ENCODE measurements at regions not wholly inside any gene's neighbourhood (a gene's known extent, or its start where the extent isn't known, plus 50 kb on each side); places are given as distances from the start of the nearest gene placed in this dataset.
"Not testable (repeated sequence)": the region's sequence is repeated elsewhere in the genome, so short reads cannot be mapped to it uniquely, and the experiment has no call there.

DNA sequence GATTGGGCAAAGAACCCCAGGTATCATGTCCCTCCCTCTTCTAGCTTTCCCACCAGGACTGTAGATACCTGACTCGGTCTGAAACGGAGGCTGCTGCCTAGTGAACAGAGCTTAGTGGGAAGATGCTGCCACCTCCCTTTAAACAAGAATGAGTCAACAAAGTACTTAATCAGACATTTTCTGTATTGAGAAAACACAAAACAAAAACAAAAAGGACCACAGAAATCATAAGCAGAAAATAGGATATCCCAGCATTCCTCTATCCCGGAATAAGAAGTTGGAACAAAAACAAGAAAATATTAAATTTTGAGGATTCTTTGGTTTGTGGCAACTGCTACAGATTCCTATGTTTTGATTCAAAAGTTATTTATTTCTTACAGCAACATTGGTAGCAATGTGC lies 51.7 kb upstream of the COL8A1 start:
- no peak for DNase-seq

DNA sequence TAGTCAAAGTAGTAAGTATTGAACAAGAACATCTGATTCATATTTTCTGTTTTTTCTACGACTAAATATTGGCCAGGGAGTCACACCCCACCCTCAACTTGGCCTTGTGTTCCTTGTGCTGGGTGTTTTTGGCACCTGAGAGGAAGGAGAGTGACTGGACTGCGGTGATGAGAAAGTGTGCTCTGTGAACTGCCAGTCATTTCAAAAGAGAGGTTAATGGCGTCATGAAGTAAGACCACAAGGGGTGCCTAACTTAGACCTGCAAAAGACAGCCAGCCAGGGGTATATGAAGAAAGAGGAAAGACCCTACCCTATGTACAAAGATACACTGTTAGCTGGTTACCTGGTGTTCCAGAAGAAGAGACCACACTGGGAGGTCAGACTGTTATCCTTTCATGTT lies 58.4 kb upstream of the COL8A1 start:
- DNase-seq = no peak

DNA sequence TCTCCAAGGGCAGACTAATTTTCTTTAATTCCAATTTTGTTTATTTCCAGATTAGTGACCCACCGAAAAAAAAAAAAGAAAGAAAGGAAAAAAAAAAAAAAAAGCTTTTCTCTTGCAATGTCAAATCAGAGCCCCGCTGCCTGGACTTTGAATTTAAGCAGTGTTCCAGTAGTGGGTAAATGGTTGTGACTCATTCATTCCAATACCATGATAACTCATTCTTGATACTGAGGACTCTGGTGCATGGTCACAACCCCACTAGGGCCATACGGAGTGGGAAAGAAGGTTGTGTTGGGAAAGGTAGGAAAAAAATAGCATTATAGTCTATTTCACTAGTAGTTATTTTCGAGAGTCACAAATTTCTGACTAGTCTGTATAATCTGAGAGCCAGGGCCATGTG lies 59.1 kb upstream of the COL8A1 start:
- DNase-seq = no peak

DNA sequence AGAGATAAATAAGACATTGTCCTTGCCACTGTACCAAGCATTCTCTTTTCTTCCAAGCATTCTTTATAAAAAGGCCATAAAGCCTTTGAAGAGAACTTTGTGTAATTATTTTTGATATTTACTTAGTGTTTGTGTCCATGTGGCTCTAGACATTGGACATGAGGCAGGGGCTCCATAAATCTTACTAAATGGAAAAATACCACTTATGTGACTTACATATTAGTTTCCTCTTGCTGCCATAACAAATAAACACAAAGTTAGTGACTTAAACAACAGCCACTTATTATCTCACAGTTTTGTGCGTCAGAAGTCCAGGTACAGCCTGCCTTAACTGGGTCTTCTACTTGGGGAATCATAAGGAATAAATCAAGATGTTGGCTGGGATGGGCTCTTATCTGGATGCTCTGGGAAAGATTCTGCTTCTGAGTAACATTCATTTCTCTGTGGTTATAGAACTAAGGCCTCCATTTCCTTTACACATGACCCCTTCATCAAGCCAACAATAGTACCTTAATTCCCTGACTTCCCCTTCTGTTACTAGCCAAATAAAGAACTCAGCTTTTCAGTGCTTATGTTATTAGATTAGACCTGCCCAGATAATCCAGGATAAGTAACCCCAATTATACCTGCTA lies 59.9 kb upstream of the COL8A1 start:
- DNase-seq = no peak

DNA sequence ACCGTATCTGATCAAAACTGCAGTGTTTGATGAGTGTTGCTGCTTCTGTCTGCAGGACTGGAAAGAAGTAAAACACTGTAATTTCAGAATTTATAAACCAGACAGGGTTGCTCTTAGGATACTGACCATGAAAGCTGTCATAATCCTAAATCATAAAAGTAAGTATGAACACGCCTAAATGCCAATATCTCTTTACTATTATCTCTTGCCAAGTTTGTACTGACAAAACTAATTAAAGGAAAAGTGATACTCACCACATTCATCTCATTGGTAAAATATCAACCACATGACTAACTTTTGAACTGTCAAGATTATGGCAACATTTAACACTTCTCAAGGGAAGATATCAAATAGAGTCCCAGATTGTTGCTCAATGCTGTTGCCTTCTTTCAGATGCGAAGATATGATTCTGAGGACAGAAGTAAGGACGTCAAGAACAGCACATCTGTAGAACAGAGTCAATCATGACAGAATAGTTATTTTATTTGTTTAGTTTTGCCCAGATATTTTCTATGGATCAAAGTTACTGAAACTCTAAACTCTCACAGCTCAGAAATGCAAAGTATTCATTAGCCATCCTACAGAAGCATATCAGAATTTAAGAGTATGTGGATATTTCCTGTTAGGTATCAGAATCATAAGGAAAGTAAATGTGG lies 61.4 kb upstream of the COL8A1 start:
- no peak for DNase-seq

DNA sequence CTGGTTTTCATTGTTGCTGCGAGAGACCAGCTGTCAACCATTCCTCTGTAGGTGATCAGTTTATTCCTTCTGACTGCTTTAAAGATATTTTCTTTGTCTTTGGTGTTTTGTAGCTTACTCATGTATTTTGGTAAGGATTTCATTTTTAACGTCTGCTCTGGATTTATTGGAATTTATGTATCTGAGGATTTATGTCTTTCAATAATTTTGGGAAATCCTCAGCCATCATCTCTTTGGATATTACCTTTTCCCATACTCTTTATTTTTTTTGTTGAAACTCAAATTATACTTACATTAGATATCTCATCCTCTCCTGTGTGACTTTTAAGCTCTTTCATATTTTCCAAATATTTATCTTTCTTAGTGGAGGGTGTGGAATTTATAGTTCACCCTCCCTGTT lies 62.7 kb upstream of the COL8A1 start:
- DNase-seq = no peak

DNA sequence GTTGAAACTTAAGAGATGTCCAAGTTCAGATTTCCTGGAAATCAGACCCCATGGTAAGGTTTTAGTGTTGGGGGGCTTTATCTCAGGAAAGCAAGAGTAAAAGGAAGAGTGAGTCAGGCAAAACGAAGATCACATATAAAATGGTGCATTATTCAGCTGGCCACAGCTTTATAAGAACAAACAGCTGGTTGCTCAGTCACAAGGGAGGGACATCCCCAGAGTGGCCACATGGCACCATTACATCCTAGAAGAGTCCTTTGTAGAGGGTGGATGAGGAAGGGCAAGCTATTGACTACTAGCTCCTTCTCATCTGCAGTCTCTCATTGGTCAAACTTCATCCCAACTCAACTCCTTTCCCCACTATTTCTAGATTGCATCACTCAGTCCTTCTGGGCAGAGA lies 68.3 kb upstream of the COL8A1 start:
- no peak for DNase-seq

DNA sequence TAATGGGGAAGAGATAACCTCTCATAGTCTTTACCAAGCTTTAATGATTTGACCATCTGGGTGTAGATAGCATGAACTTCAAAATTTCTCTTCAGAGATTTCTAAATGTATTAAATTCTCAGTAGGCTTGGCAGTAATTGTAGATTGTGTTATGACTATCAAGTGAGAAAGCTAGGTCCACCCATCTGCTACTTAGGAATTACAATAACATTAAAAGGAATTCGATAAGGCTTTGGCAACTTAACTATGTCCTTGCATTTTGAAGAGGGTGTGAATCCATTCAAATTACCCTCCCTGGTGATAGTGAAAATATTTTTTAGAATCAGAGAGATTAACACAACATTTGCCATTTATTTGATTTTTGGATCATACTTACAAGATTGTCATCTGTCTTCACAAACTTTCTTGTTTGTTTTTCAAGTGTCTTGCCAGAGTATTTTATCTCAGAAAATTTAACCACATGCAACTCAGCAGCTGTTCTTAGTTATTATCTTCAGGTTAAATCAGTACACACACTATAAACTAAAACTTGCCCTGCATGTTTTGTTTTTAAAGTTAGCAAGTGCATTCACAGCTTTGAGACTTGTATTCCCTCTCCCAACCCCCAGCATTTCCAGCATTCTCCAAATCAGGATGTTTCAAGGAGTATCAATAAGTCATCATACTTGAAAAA lies 69.6 kb upstream of the COL8A1 start:
- no peak for DNase-seq

DNA sequence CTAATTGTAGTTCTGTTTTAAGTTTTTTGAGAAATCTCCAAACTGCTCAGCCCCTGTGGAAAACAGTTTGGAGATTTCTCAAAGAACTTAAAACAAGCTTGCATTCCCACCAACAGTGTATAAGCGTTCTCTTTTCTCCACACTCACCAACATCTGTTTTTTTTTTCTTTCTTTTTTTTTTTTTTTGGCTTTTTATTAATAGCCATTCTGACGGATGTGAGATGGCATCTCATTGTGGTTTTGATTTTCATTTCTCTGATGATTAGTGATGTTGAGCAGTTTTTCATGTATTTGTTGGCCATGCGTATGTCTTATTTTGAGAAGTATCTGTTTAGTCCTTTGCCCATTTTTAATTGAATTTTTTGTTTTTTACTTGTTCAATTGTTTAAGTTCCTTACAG lies 73.1 kb upstream of the COL8A1 start:
- no peak for DNase-seq

DNA sequence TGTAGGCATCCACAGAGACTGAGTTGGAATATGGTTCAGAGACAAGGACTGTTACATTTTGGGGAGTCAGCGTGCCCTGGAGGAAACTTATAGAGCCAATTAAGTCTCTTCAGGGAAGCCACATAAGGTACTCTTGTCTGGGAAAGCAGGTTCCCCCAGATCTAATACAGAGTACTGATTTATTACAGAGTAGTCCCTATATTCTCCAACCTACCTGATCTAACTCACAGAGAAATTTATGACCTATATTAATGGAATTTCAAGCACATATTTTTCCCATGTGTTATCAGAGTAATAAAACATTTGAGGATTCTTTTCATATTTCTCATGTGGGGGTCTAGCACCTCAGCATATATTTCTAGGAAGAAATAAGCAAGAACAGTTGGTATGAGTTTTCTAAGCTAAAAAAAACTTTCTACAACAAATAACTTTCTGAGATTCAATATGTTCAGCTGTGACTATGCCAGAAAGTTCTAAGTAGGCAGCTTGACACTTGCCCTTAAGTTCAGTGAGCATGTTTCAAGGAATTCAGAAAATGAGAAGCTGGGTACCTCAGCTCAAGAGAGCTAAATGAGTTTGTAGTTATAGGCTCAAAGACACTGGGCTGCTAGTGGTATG lies 75.3 kb upstream of the COL8A1 start:
- no peak for DNase-seq

DNA sequence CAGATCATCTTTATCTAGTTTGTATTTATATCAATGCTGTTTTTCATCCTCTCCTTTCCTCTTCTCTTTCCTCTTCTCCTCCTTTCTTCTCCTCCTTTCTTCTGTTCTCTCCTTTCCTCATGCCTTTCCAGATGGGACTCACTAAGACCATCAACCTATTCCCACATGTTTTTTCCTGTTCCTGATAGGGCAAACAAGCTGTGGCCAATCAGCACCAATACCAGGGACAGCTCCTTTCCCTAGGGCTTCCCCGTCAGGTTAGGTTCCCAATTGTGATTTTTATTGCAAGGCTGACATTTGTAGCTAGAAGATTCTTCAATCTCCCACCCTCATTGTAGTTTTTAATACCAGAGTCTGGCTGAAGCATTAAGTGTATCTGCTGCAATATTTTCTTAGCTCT lies 76.3 kb upstream of the COL8A1 start:
- no peak for DNase-seq

DNA sequence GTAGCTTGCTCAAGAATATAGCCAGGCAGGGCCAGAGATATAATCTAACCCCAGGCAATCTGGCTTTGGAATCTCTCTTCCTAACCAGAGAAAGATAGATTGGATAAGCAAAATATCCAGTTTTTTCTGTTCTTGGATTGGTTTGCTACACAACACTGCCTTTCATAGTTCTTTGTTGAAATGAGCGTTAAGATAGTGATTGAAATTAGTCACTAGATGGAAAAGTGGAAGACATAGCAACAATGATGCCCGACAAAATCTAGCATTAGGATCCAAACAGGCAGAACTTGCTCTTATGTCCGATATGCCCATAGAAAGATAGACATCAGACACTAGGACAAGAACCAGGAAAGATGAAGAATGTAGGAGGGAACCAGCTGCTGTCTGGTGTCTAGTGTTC lies 77.3 kb upstream of the COL8A1 start:
- DNase-seq = no peak

DNA sequence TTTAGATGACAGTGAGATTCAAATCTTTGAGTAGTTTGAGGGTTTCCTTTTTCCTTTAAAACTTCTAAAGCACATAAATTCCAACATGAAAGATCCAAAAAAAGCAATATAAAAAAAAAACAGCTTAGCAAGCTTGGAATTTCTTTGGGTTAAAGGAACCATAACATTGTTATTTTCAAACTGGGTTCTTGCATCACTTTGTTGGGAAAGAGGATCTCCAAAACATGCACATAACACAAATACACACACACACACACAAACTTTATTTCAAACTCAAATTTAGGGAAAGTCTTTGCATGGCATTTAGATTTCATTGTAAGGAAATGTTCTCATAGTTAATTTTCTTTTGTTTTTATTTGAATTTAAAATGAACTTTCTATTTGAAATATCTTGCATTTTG lies 79.2 kb upstream of the COL8A1 start:
- no peak for DNase-seq

DNA sequence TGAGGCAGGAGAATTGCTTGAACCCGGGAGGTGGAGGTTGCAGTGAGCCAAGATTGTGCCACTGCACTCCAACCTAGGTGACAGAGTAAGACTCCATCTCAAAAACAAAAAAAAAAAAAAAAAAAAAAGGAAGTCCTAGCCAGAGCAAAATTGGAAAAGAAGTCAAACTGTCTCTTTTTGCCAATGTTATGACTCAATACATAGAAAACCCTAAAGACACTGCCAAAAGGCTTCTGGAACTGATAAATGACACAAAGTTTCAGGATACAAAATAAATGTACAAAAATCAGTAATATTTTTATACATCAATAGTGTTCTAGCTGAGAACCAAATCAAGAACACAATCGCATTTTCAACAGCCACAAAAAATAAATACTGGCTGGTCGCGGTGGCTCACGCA lies 82.5 kb upstream of the COL8A1 start:
- DNase-seq = not testable (repeated sequence)

DNA sequence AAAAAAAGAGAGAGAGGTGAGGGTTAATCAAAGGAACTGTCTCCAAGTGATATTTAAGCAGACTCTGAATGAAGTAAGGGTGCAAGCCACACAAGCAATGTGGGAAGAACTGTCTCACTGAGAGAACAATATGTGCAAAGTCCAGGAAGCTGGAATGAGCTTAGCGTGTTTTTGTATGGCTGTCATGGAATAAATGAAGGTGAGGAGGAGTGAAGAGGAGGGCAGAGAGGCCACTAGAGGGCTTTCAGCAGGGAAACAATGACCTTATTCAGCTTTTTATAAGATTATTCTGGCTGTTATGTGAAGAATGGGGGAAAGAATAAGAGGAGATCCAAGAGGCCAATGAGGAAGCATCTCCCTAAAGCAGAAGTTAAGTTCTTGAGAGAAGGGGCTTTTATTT lies 86.9 kb upstream of the COL8A1 start:
- DNase-seq = no peak

DNA sequence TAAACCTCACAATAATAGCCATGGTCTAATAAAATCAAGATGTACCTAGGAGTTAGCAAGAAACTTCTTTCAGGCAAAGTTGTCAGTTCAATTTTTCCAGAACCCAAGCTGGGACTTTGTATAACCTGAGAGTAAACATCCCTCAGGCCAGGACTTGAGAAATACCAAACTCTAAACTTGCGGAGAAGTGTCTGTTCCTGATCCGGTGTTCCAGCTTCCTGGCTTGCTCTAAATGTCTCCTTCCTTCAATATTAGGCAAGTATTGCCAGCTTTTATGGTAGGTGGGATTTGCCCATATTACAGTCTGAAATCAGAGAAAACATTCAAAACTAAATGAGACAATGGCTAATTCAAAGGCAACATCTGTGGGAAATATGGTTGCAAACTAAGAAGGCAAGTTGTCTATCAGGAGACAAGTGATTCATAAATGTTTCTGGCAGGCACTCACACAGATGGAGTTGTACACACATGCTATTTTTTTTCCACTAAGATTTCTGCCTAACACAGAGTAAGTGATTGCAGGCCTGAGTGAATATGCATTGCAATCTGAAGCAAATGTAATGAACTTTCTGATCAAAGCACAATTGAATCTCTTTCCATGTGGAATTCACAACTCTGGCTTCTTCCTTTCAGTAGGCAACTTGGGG lies 88.3 kb upstream of the COL8A1 start:
- no peak for DNase-seq

DNA sequence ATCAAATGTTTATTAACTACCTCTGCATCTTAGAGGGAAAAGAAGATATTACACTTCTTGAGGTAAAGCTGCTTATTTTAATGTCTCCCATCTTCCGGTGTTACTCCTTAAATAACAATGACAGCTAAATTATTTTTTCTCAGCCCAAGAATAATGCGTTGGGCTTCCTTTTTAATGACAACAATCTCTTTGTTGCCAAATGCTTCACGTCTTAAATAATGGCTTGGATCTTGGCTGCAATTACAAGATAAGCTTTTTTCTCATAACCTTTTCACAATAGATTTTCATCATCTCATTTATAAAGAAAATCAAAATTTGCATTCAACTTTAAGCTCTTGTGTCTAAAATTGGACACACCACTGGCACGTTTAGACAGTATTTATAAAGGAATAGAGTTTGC lies 89.2 kb upstream of the COL8A1 start:
- DNase-seq = no peak

DNA sequence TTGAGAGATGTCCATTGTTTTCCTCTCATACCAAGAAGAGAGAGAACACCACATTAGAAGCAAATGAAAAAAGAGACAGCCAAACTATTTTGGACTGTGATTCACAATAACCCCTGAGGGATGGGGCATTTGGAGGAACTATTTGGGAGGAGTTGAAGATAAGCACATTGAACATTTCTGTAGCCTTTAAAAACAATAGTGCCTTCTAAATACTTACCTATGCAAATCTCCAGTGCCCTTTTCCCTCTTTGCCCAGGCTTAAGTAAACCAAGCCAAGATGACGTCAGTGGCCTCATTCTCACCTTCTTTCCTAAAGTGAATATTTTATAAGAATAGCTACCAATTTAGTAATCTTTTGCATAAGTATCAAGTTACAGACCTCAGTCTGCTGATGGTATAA lies 89.7 kb upstream of the COL8A1 start:
- DNase-seq = no peak

DNA sequence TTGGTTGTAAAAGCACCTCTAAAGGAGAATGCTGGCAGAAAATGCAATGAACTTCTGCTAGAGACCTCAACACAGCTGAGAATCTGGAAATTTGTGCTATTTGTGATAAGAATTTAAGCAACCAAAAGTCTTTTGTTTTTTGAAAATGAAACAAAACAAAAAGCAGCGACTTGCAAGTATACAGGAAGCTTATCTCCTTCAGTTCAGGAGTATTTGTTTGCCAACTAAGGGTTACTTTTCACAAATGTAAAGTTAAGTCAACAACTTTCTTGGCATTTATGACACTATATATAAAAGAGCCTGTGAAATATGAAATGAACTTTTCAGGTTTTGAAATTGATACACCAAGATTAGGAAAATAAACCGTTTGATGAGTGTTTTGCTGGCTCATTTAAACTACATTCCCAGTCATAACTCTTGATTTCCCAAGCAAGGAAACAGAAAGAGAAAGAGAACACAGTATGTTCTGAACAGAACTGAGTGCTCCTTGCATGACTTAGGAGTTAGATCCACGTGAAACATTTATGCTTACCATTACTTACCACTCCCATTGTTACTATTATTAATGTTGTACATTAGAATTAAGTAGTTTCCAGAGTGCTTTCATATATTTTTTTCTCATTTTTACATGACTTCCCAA lies 92.3 kb upstream of the COL8A1 start:
- DNase-seq = no peak

DNA sequence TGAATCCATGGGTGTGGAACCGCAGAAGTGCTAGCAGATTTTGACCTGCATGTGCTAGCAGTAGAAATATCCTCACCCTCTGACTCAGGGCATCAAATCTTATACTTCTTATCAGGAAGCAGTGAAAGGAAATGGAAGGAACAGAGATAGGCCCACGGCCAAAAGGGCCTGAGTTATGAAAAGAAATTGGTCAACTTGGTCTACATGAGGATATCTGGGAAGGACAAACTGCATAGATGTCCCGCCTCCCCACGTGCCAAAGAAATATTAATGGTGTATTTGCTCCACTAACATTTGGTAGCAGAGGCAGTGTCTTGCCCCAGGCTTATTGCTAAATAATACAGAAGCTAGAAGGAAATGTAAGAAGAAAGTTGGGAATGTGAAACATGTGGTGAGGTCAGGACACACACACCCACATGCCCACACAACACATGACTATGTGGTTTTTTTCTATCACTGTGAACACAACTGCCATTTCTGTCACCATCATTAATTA lies 93.6 kb upstream of the COL8A1 start:
- DNase-seq = no peak

DNA sequence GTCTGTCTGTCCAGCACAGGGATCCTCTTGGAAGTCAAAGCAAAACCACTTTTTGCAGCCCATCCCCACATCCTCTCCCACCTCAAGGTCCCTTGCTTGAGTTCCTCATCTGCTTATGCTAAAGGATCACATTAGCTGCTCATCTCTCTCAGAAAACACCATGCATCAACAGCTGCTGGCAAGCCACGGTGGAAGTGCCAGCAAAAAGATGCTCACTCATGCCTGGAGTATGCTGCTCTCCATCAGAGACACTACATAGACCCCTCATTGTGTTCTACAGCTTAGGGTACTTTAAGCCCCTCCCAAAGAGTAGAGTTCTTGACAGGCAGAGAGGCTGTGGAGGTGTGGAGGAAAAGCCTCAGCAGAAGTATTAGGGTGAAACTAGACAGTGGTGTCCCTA lies 94.6 kb upstream of the COL8A1 start:
- no peak for DNase-seq

DNA sequence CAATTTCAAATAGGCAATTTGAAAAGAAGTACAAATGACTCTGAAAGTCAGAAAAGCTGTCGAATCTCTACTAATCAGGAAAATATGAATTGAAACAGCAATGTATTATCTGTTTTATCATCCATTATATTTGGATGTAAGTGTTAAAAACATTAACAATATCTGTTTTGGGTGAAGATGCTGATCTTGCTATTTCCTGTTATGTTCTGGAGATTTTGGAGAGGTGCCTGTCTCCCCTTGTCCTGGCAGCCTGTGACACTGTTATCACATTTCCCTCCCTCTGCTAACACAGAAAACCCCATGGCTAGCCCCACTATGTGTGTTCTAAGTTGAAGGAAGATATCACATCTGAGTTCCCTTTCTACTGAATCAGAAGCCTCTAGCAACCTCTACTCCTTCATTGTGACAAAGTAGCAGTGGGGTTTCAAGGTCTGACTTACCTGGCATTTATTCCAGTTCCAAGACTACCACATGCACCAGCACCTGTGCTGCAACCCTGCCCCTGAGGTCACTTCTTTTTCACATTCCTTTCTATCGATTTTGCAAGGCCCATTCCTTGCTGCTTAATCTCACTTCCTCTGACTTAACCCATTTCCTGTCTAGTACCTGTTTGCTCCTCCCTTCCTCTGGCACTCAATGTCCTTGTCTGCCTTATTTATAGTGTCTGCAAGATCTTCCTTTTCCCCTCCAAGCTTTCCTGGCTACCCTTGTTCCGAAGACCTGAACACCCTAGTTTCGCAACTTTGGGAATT lies 95.5 kb upstream of the COL8A1 start:
- DNase-seq = no peak

All from NCI-H1092 (cell line).